Loucy (cell line): ENCODE measurements at regions not wholly inside any gene's neighbourhood (a gene's known extent, or its start where the extent isn't known, plus 50 kb on each side); places are given as distances from the start of the nearest gene placed in this dataset.

Experiments
- H2AFZ ChIP-seq: fragments of 200-600 bp; sonication (generic); 2 replicates; pipeline ENCODE4 v1.6.0; 2016; ENCODE audit warnings: antibody characterized with exemption, mild to moderate bottlenecking, low read length, moderate library complexity
- H3F3A ChIP-seq: fragments of 200-600 bp; 2 replicates; pipeline ENCODE4 v1.6.0; 2016; ENCODE audit warnings: antibody characterized with exemption, low read depth, mild to moderate bottlenecking
- H3K27me3 ChIP-seq: fragments of 200-600 bp; sonication (generic); 2 replicates; pipeline ENCODE4 v1.6.1; 2014; ENCODE audit warnings: low read length, mild to moderate bottlenecking; ENCODE audit not compliant: insufficient read depth, poor library complexity, severe bottlenecking
- H3K36me3 ChIP-seq: fragments of 200-600 bp; sonication (generic); 2 replicates; pipeline ENCODE4 v1.6.1; 2016; ENCODE audit warnings: low read length; ENCODE audit not compliant: insufficient read depth
- H3K4me1 ChIP-seq: fragments of 200-600 bp; sonication (generic); 2 replicates; pipeline ENCODE4 v1.5.1; 2014; ENCODE audit warnings: low read length, mild to moderate bottlenecking; ENCODE audit not compliant: insufficient read depth, poor library complexity, severe bottlenecking
- H3K4me2 ChIP-seq: fragments of 200-600 bp; sonication (generic); 2 replicates; pipeline ENCODE4 v1.6.0; 2014; ENCODE audit warnings: antibody characterized with exemption, low read length, low read depth, mild to moderate bottlenecking; ENCODE audit not compliant: poor library complexity, severe bottlenecking
- H3K4me3 ChIP-seq: fragments of 200-600 bp; sonication (generic); 2 replicates; pipeline ENCODE4 v1.5.1; 2014; ENCODE audit warnings: low read length, mild to moderate bottlenecking, mixed read lengths; ENCODE audit not compliant: poor library complexity, severe bottlenecking
- H3K79me2 ChIP-seq: fragments of 200-600 bp; sonication (generic); 2 replicates; pipeline ENCODE4 v1.6.1; 2014; ENCODE audit warnings: low read length; ENCODE audit not compliant: insufficient read depth
- H3K9ac ChIP-seq: fragments of 200-600 bp; sonication (generic); 2 replicates; pipeline ENCODE4 v1.6.0; 2014; ENCODE audit warnings: mild to moderate bottlenecking, low read depth, low read length, moderate library complexity; ENCODE audit not compliant: poor library complexity, severe bottlenecking
- H3K9me2 ChIP-seq: fragments of 200-600 bp; sonication (generic); replicated peaks from 2 replicates; pipeline ENCODE4 v1.6.1; 2016; ENCODE audit warnings: low read depth, low read length, mixed read lengths
- H3K9me3 ChIP-seq: fragments of 200-600 bp; sonication (generic); 2 replicates; pipeline ENCODE4 v1.6.1; 2014; ENCODE audit warnings: mild to moderate bottlenecking, antibody characterized with exemption, low read length, low read depth; ENCODE audit not compliant: insufficient read depth
- H4K20me1 ChIP-seq: fragments of 200-600 bp; sonication (generic); 2 replicates; pipeline ENCODE4 v1.6.0; 2014; ENCODE audit warnings: antibody characterized with exemption, low read length, mild to moderate bottlenecking; ENCODE audit not compliant: insufficient read depth, poor library complexity, severe bottlenecking
- EZH2phosphoT487 ChIP-seq: fragments of 200-600 bp; IDR thresholded peaks from 2 replicates; pipeline ENCODE4 v1.6.1; 2018; ENCODE audit warnings: antibody characterized with exemption, mild to moderate bottlenecking, moderate library complexity, borderline replicate concordance
- TF ChIP-seq, protein P1 (sequence below): fragments of 200-600 bp; sonication (generic); conservative IDR thresholded peaks from 2 replicates; pipeline ENCODE4 v1.5.1; 2014; ENCODE audit warnings: mild to moderate bottlenecking, antibody characterized with exemption, low read length

DNA sequence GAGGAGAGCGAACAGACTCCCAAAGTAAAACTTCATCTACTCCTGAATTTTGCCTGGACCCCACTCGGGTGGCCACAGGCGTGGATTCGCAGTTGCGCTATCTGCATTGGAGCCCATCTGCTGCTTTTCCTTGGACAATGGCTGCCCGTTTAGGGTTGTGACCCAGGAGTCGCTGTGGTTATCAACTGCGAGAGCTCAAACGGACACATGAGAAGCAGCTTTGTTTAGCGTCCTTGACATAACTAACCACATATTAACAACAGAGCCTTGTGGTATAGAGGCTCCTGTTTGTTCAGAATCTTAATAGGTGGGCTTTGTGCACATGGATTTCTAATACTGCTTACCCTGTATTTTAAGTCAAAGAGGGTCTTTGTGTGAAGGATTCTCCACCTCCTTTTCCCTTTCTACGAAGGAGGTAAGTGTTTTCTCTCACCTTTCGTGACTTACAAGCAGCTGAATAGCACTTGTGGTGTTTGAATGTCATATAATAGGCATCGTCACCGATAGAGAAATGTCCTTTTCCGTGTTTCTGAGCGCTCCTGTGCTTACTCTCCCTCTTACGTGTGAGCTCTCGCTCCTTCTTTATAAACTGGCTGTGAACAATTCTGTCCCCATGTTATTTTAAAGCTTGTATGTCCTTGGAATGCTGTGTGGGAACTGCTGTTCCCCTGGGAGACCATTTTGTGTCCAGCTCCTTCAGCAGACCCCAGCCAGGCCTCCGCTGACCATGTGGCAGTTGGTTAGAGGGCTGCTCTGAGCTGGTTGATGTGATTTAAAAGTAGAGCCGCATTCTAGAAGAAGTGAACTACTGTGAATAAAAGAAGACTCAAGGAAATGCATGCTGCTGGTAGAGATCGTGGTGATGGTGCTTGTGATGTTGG, 441.4 kb downstream of the RPS6KC1 start:
- no peaks in the 10 kb centered on the region for H4K20me1 ChIP-seq
- no peaks in the 10 kb centered on the region for H3K9me3 ChIP-seq
- no peaks in the 10 kb centered on the region for H3F3A ChIP-seq
- no peaks in the 10 kb centered on the region for H3K36me3 ChIP-seq
- H3K4me3 ChIP-seq = no peak overlapping the region
- H3K4me2 ChIP-seq = no peak overlapping the region
- H3K4me1 ChIP-seq = no peaks in the 10 kb centered on the region
- no peak overlapping the region for H3K9ac ChIP-seq
- no peaks in the 10 kb centered on the region for H3K27me3 ChIP-seq
- TF ChIP-seq EZH2phosphoT487 = no peak
- TF ChIP-seq, protein P1, sequence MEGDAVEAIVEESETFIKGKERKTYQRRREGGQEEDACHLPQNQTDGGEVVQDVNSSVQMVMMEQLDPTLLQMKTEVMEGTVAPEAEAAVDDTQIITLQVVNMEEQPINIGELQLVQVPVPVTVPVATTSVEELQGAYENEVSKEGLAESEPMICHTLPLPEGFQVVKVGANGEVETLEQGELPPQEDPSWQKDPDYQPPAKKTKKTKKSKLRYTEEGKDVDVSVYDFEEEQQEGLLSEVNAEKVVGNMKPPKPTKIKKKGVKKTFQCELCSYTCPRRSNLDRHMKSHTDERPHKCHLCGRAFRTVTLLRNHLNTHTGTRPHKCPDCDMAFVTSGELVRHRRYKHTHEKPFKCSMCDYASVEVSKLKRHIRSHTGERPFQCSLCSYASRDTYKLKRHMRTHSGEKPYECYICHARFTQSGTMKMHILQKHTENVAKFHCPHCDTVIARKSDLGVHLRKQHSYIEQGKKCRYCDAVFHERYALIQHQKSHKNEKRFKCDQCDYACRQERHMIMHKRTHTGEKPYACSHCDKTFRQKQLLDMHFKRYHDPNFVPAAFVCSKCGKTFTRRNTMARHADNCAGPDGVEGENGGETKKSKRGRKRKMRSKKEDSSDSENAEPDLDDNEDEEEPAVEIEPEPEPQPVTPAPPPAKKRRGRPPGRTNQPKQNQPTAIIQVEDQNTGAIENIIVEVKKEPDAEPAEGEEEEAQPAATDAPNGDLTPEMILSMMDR = no peak
- H3K9me2 ChIP-seq = no peaks in the 10 kb centered on the region
- no peaks in the 10 kb centered on the region for H3K79me2 ChIP-seq
- no peak overlapping the region for H2AFZ ChIP-seq

DNA sequence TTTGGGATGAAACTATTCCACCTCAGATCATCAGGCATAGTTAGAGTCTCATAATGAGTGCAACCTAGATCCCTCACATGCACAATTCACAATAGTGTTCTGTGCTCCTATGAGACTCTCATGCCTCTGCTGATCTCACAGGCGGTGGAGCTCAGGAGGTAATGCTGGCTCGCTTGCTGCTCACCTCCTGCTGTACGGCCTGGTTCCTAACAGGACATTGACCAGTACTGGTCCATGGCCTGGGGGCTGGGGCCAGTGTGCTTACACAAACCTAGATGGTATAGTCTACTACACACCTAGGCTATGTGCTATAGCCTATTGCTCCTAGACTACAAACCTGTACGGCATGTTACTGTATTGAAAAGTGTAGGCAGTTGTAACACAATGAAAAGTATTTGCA, 448.4 kb downstream of the RPS6KC1 start:
- no peaks in the 10 kb centered on the region for H4K20me1 ChIP-seq
- no peaks in the 10 kb centered on the region for H3K27me3 ChIP-seq
- no peak overlapping the region for H3K9ac ChIP-seq
- no peaks in the 10 kb centered on the region for H3K4me1 ChIP-seq
- no peaks in the 10 kb centered on the region for H3K9me2 ChIP-seq
- no peaks in the 10 kb centered on the region for H3K79me2 ChIP-seq
- no peak overlapping the region for H3K4me3 ChIP-seq
- TF ChIP-seq, protein P1 = no peak
- TF ChIP-seq EZH2phosphoT487 = no peak
- H3K36me3 ChIP-seq = no peaks in the 10 kb centered on the region
- H3F3A ChIP-seq = no peaks in the 10 kb centered on the region
- H3K9me3 ChIP-seq = no peaks in the 10 kb centered on the region
- H2AFZ ChIP-seq = no peak overlapping the region
- H3K4me2 ChIP-seq = no peak overlapping the region

DNA sequence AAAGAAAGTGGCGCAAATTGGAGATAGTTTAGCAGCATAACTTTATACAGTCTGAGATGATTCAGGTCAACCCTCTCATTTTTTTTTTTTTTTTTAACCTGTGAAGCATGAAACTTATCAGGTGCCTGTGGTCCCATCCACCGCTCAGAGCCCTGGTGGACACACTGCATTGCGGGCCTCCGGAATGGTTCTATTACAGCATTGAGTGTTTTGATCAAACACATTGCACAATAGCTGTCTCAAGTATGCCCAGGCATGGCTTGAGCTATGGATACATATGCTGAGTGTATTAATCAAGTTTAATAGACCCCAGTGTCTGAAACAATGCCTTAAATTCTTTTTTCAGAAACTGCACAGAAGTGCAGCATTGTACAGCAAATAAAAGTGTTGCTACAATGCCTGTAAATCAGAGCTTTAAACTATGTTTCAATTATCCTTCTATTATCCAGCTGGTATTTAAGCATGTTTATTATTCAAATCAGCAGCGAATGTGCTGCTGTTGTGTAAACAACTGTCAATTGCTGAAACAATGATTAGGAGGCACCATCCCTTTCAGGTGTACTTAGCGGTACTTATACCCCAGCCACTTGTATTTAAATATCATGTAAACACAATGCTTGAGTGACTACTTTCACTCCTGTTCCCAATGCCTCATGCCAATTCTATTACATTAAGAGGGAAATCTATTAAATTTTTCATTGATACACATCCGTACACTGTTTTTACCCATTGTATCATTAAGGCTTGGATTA, 456.6 kb downstream of the RPS6KC1 start:
- Histone ChIP-seq H3F3A (no peaks in the 10 kb centered on the region), H3K79me2 (no peaks in the 10 kb centered on the region), H3K4me1 (no peaks in the 10 kb centered on the region), H3K9me3 (no peaks in the 10 kb centered on the region), H3K9me2 (no peaks in the 10 kb centered on the region), H3K4me3 (no peak overlapping the region), H2AFZ (no peak overlapping the region), H3K27me3 (no peaks in the 10 kb centered on the region), H4K20me1 (no peaks in the 10 kb centered on the region), H3K9ac (no peak overlapping the region), H3K36me3 (no peaks in the 10 kb centered on the region), H3K4me2 (no peak overlapping the region)
- TF ChIP-seq EZH2phosphoT487 = no peak
- TF ChIP-seq, protein P1 = no peak
